Fibroblast of skin of left quadriceps (primary cell): ENCODE measurements at regions not wholly inside any gene's neighbourhood (a gene's known extent, or its start where the extent isn't known, plus 50 kb on each side); places are given as distances from the start of the nearest gene placed in this dataset.
A peak's percentile ranks its signal among the peaks of the same experiment; 100 is the strongest.

Experiments used
- DNase-seq, 2 experiments: peaks; one replicate each; pipeline ENCODE4 v3.0.0-alpha.2; 2013; ENCODE audit warnings: low read depth in 2 of 2

GRCh38 chr5:74576941-74577456, 63.5 kb downstream of the ENC1 start:
- DNase-seq: peak in 1 of 2 experiments; percentile 34

GRCh38 chr5:74575741-74576538, 64.6 kb downstream of the ENC1 start:
- peak in 1 of 2 experiments; percentile 41 for DNase-seq

- no peak for DNase-seq
These were observed 70.3 kb downstream of the ENC1 start for GRCh38 chr5:74570250-74570649.

- no peak for DNase-seq
These were observed 73.0 kb downstream of the ENC1 start for GRCh38 chr5:74567411-74567995.

- peak in 1 of 2 experiments; percentile 38 for DNase-seq
These were observed 78.4 kb downstream of the ENC1 start for GRCh38 chr5:74562122-74562521.

GRCh38 chr5:74560245-74560644, 80.3 kb downstream of the ENC1 start:
- no peak for DNase-seq

GRCh38 chr5:74556631-74557595, 83.6 kb downstream of the ENC1 start:
- no peak for DNase-seq

- DNase-seq: no peak
These were observed 84.5 kb downstream of the ENC1 start for GRCh38 chr5:74556006-74556405.

- no peak for DNase-seq
These were observed 88.4 kb downstream of the ENC1 start for GRCh38 chr5:74552101-74552500.

GRCh38 chr5:74550927-74551326, 89.6 kb downstream of the ENC1 start:
- no peak for DNase-seq

- DNase-seq: no peak
These were observed 91.1 kb downstream of the ENC1 start for GRCh38 chr5:74549384-74549783.

- no peak for DNase-seq
These were observed 93.7 kb downstream of the ENC1 start for GRCh38 chr5:74546796-74547195.

GRCh38 chr5:74544811-74545210, 95.7 kb downstream of the ENC1 start:
- no peak for DNase-seq

GRCh38 chr5:74543162-74543995, 97.1 kb downstream of the ENC1 start:
- peak; percentile 83 to 84 for DNase-seq

- DNase-seq: no peak
These were observed 98.0 kb downstream of the ENC1 start for GRCh38 chr5:74542482-74542881.

GRCh38 chr5:74541381-74541781, 99.1 kb downstream of the ENC1 start:
- DNase-seq: peak; percentile 49 to 57

GRCh38 chr5:74540622-74541021, 99.9 kb downstream of the ENC1 start:
- DNase-seq: no peak

GRCh38 chr5:74539986-74540385, 100.5 kb downstream of the ENC1 start:
- DNase-seq: no peak

- DNase-seq: peak; percentile 56 to 57
These were observed 102.3 kb downstream of the ENC1 start for GRCh38 chr5:74538206-74538661.

- DNase-seq: no peak
These were observed 103.9 kb downstream of the ENC1 start for GRCh38 chr5:74536658-74537057.

GRCh38 chr5:74535926-74536325, 104.6 kb downstream of the ENC1 start:
- DNase-seq: no peak
